Ammon's horn (tissue), 1 donor: ENCODE measurements at regions not wholly inside any gene's neighbourhood (a gene's known extent, or its start where the extent isn't known, plus 50 kb on each side); places are given as distances from the start of the nearest gene placed in this dataset.
A peak's percentile ranks its signal among the peaks of the same experiment; 100 is the strongest.

Experiments
- DNase-seq: peaks from one replicate; pipeline ENCODE4 v3.0.0-alpha.2; 2016; ENCODE audit warnings: low spot score

DNA sequence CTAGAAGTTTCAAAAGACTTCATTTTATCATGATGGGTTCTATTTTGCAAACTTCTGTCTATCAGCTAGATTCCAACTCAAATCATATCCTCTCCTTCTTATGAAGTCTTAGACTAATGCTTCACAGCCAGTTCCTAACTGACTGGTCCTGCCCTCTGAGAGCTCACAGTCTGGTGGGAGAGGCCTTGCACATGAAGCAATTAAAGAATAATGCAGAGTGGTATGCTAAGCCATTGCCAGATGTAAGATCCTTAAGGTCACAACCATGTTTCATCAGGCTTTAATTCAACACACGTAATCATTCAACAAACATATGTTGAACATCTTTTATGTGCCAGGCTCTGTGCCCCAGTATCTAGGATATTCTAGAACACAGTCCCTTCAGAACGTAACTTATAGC lies 125.8 kb upstream of the TMPO start:
- no peak for DNase-seq

DNA sequence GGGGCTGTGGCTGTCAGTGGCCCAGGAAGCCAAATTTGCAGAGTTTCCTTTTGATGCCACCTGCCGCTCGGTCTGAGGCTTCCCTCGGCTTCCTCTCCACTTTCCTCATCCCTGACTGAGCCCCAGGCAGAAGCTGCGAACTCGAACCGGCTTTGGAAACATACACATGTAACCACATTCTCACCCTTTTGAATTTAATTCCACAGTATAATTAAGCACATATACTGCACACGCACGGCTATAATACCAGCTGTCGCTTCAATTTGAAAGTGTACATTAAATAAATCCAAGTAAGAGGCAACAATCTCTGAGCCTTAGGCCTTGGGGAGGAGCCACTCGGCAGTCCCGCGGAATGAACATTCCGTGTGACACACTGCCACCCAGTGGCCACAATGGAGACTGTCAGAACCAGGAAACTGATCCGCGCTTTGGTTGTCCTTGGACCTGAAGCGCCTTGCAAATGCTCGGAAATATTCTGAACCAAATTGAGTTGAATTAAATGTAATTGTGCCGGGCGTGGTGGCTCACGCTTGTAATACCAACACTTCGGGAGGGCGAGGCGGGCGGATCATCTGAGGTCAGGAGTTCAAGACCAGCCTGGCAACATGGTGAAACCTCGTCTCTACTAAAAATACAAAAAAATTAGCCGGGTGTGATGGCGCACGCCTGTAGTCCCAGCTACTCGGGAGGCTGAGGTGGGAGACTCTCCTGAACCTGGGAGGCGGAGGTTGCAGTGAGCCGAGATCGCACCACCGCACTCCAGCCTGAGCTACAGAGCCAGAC lies 117.9 kb upstream of the TMPO start:
- peak; percentile 90 for DNase-seq

DNA sequence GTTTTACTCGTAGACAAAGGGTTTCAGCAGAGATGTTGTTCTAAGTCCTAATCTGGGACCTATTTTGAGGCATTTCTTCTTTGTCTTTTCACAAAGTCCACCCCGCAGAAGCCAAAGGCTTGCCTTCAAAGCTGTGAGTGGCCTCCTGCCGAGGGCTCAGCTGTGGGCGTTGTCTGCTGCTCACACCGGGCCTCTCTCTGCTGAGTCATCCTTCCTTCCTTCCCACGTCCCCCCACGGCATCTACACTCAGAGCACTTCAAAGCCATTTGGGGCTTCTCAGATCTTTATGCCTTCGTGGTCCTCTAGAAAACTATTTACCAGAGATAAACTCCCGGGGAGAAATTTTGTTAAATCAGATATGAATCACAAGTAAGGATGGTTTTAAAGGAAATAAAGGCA lies 115.9 kb upstream of the TMPO start:
- DNase-seq: peak; percentile 26

DNA sequence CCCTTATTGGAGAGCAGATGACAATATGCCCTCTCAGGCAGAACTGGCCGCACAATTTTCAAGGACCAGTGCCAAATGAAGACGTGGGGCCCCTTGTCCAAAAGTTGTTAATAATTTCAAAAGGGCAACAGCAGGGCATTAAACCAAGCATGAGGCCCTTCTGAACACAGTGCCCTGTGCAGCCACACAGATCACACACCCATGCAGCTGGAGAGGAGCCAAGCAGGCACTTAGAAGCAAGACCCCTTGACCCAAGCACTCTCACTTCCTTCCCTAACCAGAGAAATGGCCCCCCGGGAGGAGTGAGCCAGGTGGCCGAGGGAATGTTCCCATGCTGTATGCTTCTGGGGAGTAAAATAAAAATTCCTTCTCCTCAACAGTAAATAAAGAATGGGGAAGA lies 114.0 kb upstream of the TMPO start:
- DNase-seq: no peak

DNA sequence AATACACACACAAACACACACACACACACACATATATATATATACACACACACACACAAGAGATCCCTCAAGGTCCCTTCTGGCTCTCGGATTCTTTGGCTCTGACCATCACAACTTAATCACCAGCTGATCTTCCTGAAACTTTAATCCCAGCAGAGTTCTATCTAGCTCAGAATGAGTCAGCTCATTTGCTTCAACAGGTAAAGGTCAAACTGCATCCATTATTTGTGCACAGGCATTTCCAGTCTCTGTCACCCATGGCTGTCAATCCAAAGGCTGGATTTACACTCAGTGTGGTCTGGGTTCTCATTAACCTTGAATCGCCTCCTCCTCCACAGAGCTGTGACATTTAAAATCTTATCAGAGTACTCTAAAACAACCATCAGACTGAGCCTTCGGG lies 113.3 kb upstream of the TMPO start:
- no peak for DNase-seq

DNA sequence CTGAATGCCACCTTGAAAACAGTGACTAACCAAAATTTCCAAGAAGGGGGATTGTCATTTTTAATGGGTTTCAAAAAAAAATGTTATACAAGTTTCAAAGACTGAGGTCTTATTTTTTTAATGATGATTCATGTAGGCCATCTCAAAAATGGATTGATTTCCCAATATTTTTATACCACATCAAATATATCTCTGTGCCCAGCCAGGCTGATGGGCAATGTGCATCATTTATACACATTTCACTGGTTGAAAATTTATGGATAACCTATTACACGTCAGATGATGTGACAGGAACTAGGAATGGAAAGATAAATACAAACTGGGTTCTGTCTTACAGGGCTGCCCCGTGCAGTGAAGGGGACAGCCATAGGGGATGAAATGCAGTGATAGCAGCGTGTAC lies 112.7 kb upstream of the TMPO start:
- DNase-seq: no peak

DNA sequence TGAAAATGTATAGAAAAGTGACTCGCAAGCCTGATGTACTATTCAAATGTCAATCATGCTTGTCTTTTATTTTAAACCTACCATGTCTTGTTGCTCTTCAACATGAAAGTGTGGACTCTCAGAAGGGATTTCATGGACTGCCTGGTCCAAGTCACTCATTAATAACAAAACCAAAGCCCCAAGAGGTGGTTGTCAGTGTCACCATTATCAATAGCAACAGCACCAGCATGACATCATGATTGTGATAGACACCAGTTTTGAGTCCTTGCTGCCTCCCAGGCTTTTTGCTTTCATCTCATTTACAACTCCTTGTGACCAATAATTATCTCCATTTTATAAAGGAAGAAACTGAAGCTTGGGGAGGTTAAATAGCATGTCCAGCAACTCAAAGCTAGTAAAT lies 112.0 kb upstream of the TMPO start:
- no peak for DNase-seq

DNA sequence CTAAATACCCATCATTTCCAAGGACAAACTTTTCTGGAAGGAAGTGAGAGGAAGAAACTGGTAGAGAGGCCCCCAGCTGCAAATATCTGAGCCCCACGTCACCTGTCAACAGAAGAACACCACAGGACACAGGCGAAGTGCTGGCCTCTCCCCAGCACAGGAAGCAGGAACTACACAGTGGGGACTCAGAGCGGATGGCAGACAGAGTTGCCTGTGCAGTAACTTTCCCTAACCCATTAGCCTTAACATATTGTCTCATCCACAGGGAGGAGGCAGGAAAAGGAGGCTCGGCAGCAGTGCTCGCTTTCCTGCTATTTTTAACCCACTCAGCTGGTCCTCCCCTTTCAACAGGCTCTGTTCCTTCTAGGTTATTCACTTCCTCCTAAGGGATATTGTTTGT lies 111.5 kb upstream of the TMPO start:
- no peak for DNase-seq

DNA sequence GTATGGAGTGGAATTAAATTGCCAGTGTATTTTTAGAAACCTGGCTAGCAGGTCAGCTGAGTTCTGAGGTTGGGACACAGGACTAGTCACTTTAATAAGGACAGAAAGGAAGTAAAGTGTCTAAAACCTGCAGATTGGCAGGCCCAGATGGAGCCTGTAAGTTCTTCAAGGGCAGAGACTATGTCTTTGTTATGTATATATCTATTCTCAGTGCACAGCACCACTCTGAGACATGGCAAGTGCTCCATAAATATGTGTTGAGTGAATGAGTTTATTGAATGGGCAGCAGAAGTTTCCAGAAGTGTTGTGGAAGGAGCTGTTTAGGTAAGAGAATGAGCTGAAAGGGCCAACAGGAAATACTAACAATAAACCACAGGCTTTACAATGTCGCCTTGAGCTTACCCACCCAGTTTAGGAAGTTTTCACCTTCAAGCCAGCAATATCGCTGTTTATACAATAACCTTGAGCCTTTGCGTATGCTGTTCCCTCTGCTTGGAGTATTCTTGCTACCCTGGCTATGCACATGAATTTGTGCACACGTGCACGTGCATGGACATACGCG lies 109.5 kb upstream of the TMPO start:
- no peak for DNase-seq

DNA sequence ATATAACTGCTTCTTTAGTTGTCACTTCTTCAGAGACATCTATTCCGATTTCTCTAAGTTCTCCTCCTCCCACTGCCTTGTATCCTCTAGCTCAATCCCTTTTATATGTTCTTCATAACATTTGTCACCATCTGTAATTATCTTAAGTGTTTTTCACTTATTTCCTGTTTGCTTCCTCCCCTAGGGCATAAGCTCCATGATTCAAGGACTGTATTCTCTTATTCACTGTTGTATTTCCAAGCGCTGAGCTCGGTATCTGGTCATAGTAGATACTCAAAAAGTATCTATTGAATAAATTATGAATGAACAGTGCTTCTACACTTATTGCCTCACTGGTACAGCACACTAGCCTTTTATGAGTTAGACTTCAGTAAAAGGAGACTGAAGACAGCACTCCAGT lies 109.0 kb upstream of the TMPO start:
- DNase-seq: no peak

DNA sequence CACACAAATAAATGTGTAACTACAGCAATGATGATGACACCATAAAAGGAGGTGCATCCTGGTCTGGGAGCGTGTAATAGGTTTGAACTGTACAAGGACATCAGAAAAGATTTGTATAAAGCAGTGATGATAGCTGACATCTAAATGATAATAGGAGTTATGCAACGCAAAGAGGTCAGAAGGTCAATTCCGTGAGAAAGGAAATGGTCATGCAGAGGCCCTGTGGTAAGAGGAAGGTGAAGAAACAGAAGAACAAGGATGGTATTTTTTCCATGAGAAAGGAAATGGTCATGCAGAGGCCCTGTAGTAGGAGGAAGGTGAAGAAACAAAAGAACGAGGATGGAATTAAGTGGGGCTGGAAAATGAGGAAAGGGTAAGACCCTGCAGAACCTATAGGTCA lies 106.7 kb upstream of the TMPO start:
- no peak for DNase-seq

DNA sequence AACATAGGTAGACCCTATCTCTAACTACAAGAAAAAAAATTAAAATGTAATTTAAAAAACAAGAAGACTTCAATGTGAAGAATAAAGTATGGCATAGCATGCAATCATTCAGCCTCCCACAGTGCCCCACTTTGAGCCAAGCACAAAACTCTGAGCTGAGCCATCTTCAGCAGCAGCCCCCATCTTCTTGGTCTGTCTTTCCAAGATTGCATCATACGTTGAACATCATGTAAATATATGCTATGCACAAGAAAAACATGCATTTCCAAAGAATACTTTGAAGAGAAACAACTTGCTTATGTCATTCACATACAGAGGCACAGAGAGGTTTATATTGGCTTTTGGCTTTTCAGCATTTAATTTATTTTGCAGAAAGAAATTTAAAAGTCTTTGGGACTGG lies 105.8 kb upstream of the TMPO start:
- no peak for DNase-seq

DNA sequence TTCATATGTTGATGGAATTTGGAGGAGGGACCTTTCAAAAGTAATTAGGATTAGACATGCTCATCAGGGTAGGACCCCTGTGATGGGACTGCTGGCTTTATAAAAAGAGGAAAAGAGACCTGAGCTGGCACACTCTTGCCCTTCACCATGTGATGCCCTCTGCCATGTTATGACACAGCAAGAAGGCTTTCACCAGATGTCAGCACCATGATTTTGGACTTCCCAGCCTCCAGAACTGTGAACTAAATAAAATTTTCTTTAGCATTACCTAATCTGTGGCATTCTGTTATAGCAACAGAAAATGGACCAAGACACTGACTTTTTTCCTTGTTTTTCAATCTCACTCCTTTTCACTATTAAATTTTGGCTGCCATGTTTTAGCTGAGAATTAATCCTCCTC lies 105.0 kb upstream of the TMPO start:
- DNase-seq: no peak

DNA sequence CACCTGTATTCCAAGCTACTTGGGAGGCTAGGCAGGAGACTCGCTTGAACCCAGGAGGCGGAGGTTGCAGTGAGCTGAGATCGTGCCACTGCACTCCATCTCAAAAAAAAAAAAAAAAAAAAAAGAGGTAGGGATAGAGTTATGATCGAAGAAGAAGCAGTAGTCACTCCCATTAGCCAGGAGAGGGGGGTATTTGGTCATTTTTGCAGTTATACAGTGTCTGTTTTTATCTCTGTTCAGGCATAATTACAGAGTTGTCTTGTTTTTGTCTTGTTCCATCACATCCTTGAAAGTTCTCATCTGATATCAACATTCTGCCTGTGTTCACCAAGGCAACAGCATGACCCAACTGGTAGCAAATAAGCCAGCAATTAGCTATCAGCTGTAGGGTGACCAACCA lies 98.5 kb upstream of the TMPO start:
- no peak for DNase-seq

DNA sequence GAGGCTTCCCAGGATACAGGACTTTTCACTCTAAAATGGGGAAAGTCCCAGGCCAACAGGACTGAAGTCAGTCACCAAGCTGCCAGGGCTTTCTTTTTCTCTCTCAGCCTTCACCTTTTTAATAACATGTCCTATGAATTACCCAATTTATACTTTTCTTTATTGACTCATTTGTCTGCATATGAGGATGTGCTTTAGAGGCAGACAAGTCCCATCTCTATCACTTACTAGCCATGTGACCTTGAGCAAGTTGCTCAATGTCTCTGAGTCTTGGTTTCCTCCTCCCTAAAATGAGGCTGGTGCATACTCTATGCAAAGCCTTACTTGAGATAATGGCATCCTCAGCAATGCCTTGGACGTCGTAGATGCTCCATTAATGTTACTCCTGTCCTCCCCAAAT lies 98.1 kb upstream of the TMPO start:
- DNase-seq: no peak

DNA sequence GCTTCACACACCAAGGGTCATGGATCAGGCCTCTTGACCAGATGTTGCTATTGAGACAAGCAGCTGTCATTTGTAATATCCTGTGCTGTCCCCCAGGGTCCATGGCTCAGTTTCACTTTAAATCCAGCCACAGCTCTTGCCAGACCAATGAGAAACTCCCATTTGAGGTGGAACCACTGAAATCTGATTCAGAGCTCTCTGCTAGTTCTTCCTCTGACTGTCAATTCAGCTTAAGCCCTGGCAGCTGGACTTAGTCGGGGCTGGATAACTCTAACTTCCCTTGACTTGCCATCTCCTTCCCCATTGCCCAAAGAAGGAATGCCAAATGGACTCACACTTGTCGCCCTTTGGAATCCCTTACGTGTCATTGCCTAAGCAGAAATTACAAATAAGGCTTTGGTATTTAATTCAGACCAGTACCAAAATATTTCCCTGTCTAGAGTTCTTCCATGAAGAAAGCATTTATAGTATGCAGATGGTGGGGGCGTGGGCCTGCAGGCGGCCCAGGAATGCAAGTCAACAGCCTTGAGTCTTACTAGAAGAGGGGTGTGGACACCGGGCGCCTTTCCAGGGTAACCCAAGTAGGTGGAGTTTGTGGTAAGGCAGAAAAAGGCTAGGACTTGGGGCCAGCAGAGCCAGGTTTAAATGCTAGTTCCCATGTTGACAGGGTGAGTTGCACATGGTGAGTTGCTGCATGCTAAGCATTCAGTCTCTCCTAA lies 96.9 kb upstream of the TMPO start:
- no peak for DNase-seq

DNA sequence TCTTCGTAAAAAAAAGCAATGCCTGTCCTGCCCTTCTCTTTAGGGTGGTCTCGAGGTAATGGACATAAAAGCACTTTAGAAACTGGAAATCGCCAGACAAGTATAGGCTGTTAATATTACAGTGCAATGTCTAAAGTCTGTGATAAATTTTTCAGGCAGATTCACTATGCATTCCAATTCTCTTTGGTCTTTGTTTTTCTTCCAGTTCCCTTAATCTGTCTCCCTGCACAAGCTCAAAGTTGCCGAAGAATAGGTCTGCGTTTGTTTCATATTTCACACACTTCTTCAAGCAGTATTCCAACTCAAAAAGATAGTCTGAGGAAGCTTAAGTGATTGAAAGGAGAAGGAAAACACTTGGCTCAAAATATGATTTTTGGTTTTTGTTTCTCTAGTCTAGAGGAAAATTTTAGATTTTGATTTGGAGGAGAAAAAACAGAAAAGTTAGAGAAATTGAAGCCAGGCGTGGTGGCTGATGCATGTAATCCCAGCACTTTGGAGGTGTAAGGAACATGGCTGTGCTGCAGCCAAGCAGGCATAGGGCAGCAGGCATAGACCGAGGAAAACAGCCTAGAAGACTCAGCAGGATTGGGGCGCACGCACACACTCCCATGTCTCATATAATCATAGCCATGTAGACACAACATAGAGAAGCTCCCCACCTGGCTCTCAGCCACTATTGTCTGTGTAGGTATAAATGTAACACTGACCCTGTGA lies 96.2 kb upstream of the TMPO start:
- no peak for DNase-seq

DNA sequence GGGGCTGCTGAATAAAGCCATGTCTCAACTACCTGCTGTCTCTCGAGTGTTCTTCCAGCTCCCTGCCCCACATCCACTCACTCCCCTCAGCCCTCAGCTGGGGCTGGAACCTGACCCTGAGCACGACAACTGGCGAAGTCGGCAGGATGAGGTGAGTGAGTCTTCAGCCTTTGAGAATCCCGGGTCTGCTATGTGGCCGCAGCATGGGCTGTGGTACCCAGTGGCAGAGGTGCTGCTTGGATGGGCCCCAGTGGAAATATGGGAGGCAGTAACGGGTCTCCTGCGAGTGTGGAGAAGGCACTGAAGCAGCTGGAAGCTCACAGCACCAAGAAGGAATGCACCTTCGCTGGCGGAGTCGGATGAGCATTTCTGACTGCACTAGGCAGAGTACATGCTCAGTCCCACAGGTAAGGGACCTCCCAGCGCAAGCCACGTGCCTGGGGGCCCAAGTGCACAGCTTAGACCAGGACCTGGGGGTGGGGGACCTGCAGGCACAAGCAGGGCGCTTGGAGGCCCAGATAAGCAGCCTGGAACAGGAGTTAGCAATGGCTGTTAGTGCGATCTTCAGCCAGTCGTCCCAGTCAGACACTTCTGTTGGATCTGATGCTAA lies 95.5 kb upstream of the TMPO start:
- DNase-seq: no peak

DNA sequence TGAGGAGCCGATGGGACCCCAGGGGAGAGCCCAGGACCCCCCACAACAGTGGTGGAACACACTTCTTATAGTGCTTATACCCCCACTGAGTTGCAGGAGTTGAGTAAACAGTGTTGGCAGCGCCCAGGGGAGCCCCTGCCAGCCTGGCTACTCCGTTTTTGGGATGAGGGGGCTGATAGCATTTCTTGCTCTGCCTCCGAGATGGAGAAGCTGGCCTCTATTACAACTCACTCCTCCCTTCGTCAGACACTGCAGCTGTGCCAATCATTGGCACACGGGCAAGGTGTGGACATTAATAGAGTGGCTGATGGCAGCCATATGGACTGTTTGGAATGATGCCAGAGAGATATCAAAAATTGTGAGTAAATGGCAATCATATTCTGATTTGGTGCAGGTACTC lies 94.9 kb upstream of the TMPO start:
- DNase-seq: no peak

DNA sequence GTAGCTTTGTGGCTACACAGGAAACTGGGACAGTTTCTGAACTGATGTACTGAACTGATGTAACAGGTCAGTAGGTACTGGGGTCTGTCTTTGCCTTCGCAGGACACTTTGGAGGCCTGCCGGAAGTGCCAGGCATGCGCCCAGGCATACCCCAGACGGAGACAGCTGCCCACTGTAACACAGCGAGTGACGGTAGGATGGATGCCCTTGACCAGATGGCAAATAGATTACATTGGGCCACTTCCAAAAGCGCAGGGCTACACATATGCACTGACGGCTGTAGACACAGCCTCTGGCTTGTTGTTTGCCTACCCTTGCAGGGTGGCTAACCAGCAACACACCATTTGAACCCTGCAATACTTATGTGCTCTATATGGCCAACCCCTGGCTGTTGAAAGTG lies 94.1 kb upstream of the TMPO start:
- no peak for DNase-seq

DNA sequence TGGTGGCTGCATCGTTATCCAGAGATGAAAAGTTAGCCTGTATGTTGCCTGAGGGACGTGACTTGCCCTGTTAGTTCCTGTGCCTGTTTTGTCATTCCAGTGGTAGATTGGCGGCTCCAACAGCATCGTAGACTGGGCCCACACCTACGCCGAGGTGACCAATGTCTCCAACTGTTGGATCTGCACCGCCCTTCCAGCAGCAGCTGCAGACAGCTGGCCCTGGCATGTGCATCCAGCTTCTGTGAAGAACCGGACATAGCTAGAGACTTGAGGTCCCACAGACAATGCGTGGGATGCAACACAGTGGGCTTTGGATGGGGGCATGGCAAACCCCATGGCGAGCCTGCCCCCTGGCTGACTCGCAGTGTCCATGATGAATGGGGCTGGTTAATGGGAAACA lies 93.0 kb upstream of the TMPO start:
- DNase-seq: no peak

DNA sequence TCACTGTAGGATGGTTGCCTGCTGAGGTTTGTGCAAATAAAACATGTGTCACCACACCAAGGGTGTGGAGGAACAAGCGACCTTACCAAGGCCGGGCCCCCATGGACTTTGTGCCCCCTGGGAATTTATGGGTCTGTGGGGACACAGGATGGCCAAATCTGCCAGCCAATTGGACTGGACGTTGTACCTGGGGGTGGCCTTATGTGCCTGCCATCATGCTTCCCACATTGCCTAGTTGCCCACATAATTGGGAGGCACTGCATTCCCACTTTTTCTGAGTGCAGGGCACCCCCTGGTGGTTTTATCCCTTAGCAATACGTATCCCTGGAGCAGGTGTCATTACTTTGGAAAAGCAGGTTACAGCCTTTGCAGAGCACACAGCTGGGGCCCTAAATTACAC lies 92.6 kb upstream of the TMPO start:
- no peak for DNase-seq

DNA sequence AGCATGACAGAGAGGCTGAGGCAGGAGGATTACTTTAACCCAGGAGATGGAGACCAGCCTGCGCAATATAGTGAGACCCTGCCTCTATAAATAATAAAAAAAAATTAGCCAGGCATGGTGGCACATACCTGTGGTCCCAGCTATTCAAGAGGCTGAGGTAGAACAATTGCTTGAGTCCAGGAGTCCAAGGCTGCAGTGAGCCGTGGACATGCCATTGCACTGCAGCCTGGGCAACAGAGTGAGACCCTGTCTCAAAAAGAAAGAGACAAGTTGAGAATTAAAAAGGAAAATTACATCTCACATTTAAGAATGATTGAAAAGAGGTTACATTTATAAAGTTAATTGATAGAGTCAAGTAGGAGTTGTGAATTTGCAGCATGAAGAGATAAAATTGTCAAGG lies 91.4 kb upstream of the TMPO start:
- DNase-seq: no peak
